HUES6 (cell line): ENCODE measurements at regions not wholly inside any gene's neighbourhood (a gene's known extent, or its start where the extent isn't known, plus 50 kb on each side); places are given as distances from the start of the nearest gene placed in this dataset.

Source experiments
- H3K27ac ChIP-seq: 2 replicates; pipeline ENCODE4 v1.7.0; 2013; ENCODE audit warnings: low read depth, mild to moderate bottlenecking, low read length, inconsistent platforms
- H3K27me3 ChIP-seq: 2 replicates; pipeline ENCODE4 v1.6.1; 2013; ENCODE audit warnings: low read length; ENCODE audit not compliant: control insufficient read depth, insufficient read depth
- H3K36me3 ChIP-seq: 2 replicates; pipeline ENCODE4 v1.6.1; 2013; ENCODE audit warnings: low read length; ENCODE audit not compliant: control insufficient read depth, insufficient read depth
- H3K4me1 ChIP-seq: 2 replicates; pipeline ENCODE4 v1.6.1; 2013; ENCODE audit warnings: low read length; ENCODE audit not compliant: control insufficient read depth, insufficient read depth
- H3K4me3 ChIP-seq: 2 replicates; pipeline ENCODE4 v1.5.1; 2013; ENCODE audit warnings: low read depth, low read length
- H3K9ac ChIP-seq: one replicate; pipeline ENCODE4 v1.6.1; 2013; ENCODE audit warnings: mild to moderate bottlenecking, low read length
- H3K9me3 ChIP-seq: 2 replicates; pipeline ENCODE4 v1.6.1; 2013; ENCODE audit warnings: low read depth, low read length; ENCODE audit not compliant: control insufficient read depth, insufficient read depth

DNA sequence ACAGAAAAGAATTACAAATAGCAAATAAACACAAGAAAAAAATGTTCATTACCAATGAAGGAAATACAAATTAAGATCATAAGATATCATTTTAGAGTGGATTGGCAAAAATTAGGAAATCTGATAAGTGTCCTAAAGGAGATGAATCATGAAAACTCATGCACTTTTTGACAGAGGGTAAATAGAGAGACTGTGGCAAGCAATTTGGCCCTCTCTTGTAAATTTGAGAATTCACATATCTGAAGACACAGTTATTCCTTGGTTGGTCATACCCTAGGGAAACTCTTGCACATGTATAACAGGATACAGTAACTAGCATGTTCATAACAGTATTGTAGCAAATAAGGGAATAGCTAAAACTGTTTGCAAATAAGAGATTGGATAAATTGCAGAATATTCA lies 246.0 kb upstream of the GADL1 start:
- peaks cover 3% of the 10 kb centered on the region; the same call in 1 of the 2 replicates for H3K9me3 ChIP-seq
- no peak overlapping the region for H3K27ac ChIP-seq
- H3K9ac ChIP-seq: no peak overlapping the region
- H3K27me3 ChIP-seq: no peaks in the 10 kb centered on the region
- no peaks in the 10 kb centered on the region for H3K36me3 ChIP-seq
- peaks cover 25% of the 10 kb centered on the region for H3K4me1 ChIP-seq
- H3K4me3 ChIP-seq: no peak overlapping the region

DNA sequence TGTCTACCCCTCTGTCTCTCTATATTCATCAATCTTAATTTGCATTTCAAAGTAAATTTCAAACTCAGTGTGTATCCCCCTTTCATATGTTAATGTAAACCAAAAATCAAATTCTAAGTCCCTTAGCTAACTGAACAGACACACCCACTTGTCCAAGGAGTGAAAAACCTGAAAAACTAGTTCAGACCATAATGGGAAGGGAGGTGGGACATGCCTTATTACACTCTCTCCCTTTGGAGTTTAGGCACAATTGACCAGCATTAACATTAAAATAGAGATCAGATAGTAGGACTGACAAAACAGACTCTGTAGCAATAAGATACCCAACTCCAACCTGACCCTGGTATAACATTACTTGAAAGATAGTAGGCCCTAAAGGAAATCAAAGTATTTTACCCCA lies 247.7 kb upstream of the GADL1 start:
- H3K4me3 ChIP-seq: 0 out of 2 replicates have a peak overlapping the region, but pooled peaks have one; percentile 9
- H3K27me3 ChIP-seq: no peaks in the 10 kb centered on the region
- H3K9me3 ChIP-seq: peaks cover 11% of the 10 kb centered on the region
- H3K36me3 ChIP-seq: no peaks in the 10 kb centered on the region
- peak overlapping the region; percentile 16 for H3K27ac ChIP-seq
- H3K4me1 ChIP-seq: peaks cover 25% of the 10 kb centered on the region
- H3K9ac ChIP-seq: no peak overlapping the region

DNA sequence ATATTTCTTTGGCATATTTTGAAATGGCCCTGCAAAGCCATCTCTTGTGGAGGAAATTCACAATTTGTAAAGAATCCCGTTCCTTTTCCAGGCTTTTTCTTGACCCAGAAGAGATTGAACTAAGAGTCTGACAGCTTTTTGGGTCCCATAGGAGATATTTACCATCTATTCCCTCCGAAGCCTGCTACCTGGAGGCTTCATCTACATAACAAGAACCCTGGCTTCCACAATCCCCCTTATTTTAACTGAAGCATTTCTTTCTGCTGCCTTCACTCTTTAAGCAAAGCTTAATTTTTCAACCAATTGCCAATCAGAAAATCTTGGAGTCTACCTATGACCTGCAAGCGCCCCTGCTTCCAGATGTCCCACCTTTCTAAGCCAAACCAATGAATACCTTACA lies 248.1 kb upstream of the GADL1 start:
- H3K9me3 ChIP-seq: peaks cover 15% of the 10 kb centered on the region
- H3K4me3 ChIP-seq: peak overlapping the region; percentile 9; the same call in 1 of the 2 replicates
- peaks cover 25% of the 10 kb centered on the region for H3K4me1 ChIP-seq
- H3K36me3 ChIP-seq: no peaks in the 10 kb centered on the region
- no peaks in the 10 kb centered on the region for H3K27me3 ChIP-seq
- H3K27ac ChIP-seq: peak overlapping the region; percentile 75; the same call in 1 of the 2 replicates
- H3K9ac ChIP-seq: no peak overlapping the region

DNA sequence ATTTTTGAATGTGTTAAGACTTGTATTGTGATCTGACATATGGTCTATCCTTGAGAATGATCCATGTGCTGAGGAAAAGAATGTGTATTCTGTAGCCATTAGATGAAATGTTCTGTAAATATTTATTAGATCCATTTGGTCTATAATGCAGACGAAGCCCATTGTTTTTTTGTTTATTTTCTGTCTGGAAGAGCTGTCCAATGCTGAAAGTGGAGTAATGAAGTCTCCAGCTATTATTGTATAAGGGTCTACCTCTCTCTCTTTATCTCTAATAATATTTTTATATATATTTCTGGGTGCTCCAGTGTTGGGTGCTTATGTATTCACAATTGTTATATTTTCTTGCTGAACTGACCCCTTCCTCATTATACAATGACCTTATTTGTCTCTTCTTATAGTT lies 250.6 kb upstream of the GADL1 start:
- H3K9ac ChIP-seq: no peak overlapping the region
- H3K4me1 ChIP-seq: peaks cover 25% of the 10 kb centered on the region
- H3K27ac ChIP-seq: no peak overlapping the region
- peaks cover 22% of the 10 kb centered on the region for H3K9me3 ChIP-seq
- no peaks in the 10 kb centered on the region for H3K36me3 ChIP-seq
- H3K27me3 ChIP-seq: no peaks in the 10 kb centered on the region
- no peak overlapping the region for H3K4me3 ChIP-seq

DNA sequence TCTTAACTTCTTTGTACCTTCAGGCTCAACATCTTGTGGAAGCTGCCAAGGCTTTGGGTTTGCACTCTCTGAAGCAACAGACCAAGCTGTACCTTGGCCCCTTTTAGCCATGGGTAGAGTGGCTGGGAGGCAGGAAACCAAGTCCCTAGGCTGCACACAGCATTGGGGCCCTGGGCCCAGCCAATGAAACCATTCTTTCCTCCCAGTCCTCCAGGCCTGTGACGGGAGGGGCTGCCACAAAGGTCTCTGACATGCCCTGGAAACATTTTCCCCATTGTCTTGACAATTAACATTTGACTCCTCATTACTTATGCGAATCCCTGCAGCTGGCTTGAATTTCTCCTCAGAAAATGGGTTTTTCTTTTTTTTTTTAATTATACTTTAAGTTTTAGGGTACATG lies 253.1 kb upstream of the GADL1 start:
- no peak overlapping the region for H3K27ac ChIP-seq
- no peaks in the 10 kb centered on the region for H3K27me3 ChIP-seq
- peaks cover 12% of the 10 kb centered on the region; the same call in 1 of the 2 replicates for H3K4me1 ChIP-seq
- H3K4me3 ChIP-seq: no peak overlapping the region
- peaks cover 24% of the 10 kb centered on the region for H3K9me3 ChIP-seq
- no peaks in the 10 kb centered on the region for H3K36me3 ChIP-seq
- H3K9ac ChIP-seq: no peak overlapping the region

DNA sequence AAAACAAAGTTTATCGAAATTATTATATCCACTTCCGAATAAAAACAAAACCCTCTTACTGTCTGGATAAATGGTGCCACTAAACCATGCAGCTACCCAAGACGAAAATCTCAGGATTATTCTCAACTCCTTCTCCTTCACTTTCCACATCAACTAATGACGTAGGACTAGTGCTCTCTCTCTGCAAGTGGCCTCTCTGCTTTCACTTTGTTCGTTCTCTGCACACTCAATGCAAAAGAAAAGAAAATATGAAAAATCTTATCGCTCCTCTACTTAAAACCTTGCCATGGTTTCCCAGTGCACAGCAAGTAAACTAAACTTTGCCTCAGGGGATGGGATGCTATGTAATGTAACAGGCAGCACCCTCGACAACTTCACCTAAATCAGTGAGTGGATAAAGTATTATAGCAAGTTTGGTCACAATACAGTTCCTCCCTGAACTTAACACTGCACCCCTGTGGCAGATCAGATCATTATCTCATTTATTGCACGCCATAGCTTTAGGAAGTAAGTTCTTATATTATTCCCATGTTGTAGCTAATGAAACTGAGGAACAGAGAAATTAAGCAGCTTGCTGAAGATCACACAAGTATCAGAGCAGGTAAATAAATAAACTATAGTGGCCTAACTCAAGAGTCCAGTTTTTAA lies 262.7 kb upstream of the GADL1 start:
- Histone ChIP-seq H3K27ac (no peak overlapping the region), H3K27me3 (no peaks in the 10 kb centered on the region), H3K9me3 (no peaks in the 10 kb centered on the region), H3K4me3 (no peak overlapping the region), H3K9ac (no peak overlapping the region), H3K36me3 (no peaks in the 10 kb centered on the region), H3K4me1 (no peaks in the 10 kb centered on the region)

DNA sequence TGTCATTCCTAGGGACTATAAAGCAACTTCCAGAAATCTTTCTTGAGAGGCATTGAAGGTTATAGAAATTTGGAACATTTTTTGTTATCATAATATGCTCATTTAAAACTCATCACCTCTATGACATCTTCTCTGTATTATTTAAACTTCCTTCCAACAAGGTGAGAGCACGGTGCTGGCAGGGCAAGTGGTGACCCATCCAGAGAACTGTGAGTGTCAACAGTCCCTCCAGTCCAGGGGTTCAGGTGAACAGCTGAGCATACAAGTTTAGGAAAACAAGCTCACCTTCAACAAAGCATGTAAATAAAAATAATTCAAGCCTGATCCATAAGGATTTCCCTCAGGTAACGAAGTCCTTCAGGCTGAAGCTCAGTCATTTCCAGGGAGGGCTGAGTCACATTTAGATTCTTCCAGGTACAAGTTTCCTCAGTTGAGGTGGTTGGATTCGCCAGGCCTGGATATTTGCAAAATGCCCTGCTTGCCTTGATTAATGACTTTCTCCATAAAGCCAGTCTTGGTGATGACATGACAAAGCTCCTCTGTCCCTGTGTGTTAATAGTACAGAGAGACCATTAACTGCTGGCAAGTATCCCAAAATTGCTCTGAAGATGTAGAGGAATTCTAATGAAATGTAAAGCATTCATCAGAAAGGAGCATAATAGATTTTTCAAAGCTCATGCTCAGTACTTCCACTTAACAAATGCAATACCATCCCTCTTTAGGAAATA lies 263.6 kb upstream of the GADL1 start:
- no peaks in the 10 kb centered on the region for H3K27me3 ChIP-seq
- H3K9ac ChIP-seq: no peak overlapping the region
- no peaks in the 10 kb centered on the region for H3K9me3 ChIP-seq
- no peak overlapping the region for H3K4me3 ChIP-seq
- no peaks in the 10 kb centered on the region for H3K36me3 ChIP-seq
- no peaks in the 10 kb centered on the region for H3K4me1 ChIP-seq
- H3K27ac ChIP-seq: no peak overlapping the region

DNA sequence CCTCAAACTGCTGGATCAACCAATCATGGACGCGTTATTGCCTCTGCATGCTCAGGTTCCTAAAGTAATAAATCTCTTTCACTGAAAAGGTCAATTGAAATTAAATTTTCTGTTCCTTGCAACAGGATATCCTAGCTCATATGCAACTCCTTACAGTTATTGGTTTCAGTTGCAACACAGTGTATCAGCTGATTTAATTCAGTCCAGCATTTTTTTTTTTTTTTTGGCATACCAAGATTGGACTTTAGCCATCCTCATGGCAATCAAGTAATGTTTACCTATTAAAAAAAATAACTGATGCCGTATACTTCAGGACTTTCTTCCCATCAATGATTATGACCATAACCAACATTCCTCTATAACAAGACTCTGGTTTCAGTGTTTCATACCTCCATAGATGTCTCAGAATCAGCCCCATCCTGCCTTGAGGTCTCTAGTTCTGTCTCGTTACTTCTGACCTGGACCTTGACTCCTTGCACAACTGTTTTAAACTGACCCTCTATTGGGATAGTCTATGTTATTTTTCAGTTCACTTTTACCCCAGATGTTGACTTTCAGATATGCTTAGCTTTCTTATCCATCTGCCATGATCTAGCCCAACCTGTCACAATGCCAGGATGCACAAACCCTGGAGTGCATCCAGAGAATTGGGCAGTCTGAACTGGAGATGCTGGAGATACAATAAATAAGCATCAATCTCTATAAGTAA lies 265.0 kb upstream of the GADL1 start:
- H3K4me3 ChIP-seq: no peak overlapping the region
- H3K36me3 ChIP-seq: no peaks in the 10 kb centered on the region
- no peak overlapping the region for H3K9ac ChIP-seq
- no peak overlapping the region for H3K27ac ChIP-seq
- no peaks in the 10 kb centered on the region for H3K27me3 ChIP-seq
- peaks cover 2% of the 10 kb centered on the region; the same call in 1 of the 2 replicates for H3K4me1 ChIP-seq
- H3K9me3 ChIP-seq: no peaks in the 10 kb centered on the region

DNA sequence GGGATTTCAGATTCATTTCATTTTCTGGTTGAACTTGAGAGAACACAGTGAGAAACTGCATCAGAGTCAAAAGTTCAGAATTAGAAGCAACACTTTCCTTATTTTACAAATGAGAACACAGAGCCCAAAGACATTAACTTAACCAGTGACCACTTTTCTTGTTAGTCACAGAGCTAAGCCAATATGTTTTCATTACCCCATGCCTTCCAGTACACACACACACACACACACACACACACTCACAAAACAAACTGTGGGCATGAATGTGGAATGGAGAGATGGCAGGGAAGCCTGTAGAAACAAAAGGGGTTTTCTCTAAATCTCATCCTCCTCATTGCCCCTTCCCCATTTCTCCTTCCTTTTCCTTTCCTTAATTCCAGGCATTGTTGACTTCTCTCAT lies 267.4 kb upstream of the GADL1 start:
- Histone ChIP-seq H3K4me3 (no peak overlapping the region), H3K27ac (no peak overlapping the region), H3K27me3 (no peaks in the 10 kb centered on the region), H3K36me3 (no peaks in the 10 kb centered on the region), H3K4me1 (peaks cover 21% of the 10 kb centered on the region; the same call in 1 of the 2 replicates), H3K9me3 (no peaks in the 10 kb centered on the region), H3K9ac (no peak overlapping the region)

DNA sequence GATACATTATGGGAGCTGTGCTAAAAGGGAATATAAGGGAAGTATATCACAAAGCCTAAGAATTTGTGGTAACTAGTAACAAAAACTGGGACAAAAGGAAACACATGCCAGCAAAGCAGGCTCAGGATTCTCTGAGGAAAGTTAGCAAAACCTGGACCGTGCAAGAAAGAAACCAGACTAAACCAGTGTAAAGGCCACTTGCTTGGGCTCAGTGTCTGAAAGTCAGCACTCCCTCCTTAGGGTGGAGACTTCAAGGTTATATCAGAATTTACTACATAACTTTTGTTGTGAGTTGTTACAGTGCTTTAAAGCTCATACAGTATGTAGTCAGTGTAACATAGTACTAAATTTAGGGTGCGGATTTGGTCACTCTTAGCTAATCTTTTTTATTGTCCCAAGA lies 269.9 kb upstream of the GADL1 start:
- H3K9ac ChIP-seq: no peak overlapping the region
- H3K4me1 ChIP-seq: peaks cover 22% of the 10 kb centered on the region; the same call in 1 of the 2 replicates
- H3K36me3 ChIP-seq: no peaks in the 10 kb centered on the region
- H3K27me3 ChIP-seq: no peaks in the 10 kb centered on the region
- no peaks in the 10 kb centered on the region for H3K9me3 ChIP-seq
- H3K27ac ChIP-seq: no peak overlapping the region
- no peak overlapping the region for H3K4me3 ChIP-seq

DNA sequence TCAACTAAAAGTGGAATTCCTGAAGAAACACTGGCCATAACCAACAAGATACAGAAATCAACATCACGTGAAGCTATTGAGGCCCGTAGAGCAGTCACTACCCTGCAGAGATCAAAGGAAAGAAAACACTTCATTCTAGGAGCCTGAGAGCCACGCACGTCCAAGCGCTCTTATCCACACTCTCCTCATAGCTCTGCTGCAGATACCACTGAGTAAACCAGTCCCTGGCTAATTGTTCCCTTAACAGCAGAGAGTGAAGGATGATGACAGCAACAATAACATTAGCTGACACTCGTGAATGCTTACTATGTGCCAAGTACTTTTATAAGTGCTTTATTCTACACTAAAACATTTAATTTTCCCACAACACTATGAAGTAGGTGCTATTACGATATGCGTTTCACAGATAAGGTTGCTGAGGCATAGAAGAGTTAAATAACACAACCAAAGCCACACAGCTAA lies 271.0 kb upstream of the GADL1 start:
- H3K9ac ChIP-seq: no peak overlapping the region
- no peak overlapping the region for H3K4me3 ChIP-seq
- H3K9me3 ChIP-seq: no peaks in the 10 kb centered on the region
- H3K4me1 ChIP-seq: peaks cover 22% of the 10 kb centered on the region; the same call in 1 of the 2 replicates
- H3K36me3 ChIP-seq: no peaks in the 10 kb centered on the region
- H3K27me3 ChIP-seq: no peaks in the 10 kb centered on the region
- H3K27ac ChIP-seq: no peak overlapping the region
